BJ (cell line): ENCODE measurements at regions not wholly inside any gene's neighbourhood (a gene's known extent, or its start where the extent isn't known, plus 50 kb on each side); places are given as distances from the start of the nearest gene placed in this dataset.

ENCODE experiments used
- CTCF ChIA-PET: fragments of 350-600 bp; formaldehyde crosslinking; extraction: SDS; loops from one replicate; lab custom pipeline; 2021; ENCODE audit warnings: antibody characterized with exemption, inconsistent platforms; lab: Yijun Ruan, JAX
- POLR2A ChIA-PET: fragments of 300-600 bp; sonication (Branson Sonifier 250); formaldehyde crosslinking; extraction: SDS; loops from one replicate; lab custom pipeline; 2021; ENCODE audit warnings: antibody characterized with exemption; lab: Charles Lee
- DNase-seq: peaks from one replicate; pipeline ENCODE4 v3.0.0-alpha.2; 2011; ENCODE audit warnings: low read depth
- H3K27me3 ChIP-seq: 2 replicates; pipeline ENCODE4 v1.6.0; 2011; ENCODE audit warnings: low read length; ENCODE audit not compliant: control insufficient read depth, insufficient read depth
- H3K36me3 ChIP-seq: 2 replicates; pipeline ENCODE4 v1.5.1; 2011; ENCODE audit warnings: low read length; ENCODE audit not compliant: control insufficient read depth, insufficient read depth
- H3K4me3 ChIP-seq: 2 replicates; pipeline ENCODE4 v1.5.1; 2011; ENCODE audit warnings: low read depth, mild to moderate bottlenecking, control low read depth, low read length
- CTCF ChIP-seq: IDR thresholded peaks from 2 replicates; pipeline ENCODE4 v1.5.1; 2011; ENCODE audit warnings: low read depth, mild to moderate bottlenecking, control low read depth, inconsistent platforms, low read length, moderate library complexity; ENCODE audit not compliant: insufficient read depth

- H3K27me3 ChIP-seq = no peaks in the 10 kb centered on the region
- no peaks in the 10 kb centered on the region for H3K36me3 ChIP-seq
- no peak for DNase-seq
- POLR2A ChIA-PET = no interaction called here
- TF ChIP-seq CTCF = no peak
- H3K4me3 ChIP-seq = no peak overlapping the region
- CTCF ChIA-PET = no interaction called here
These were observed 96.4 kb downstream of the PYDC2 start for GRCh38 chr3:191557322-191557721.

GRCh38 chr3:191563722-191564121 is 102.8 kb downstream of the PYDC2 start:
- Histone ChIP-seq H3K27me3 (no peaks in the 10 kb centered on the region), H3K36me3 (no peaks in the 10 kb centered on the region), H3K4me3 (no peak overlapping the region)
- ChIA-PET CTCF (no interaction called here), POLR2A (interaction anchor here (0.6 kb wide), 1 partner anchor 243 kb away, joined by 3 read pairs; no protein-coding TSS in a partner anchor)
- no peak for DNase-seq
- TF ChIP-seq CTCF = no peak

DNA sequence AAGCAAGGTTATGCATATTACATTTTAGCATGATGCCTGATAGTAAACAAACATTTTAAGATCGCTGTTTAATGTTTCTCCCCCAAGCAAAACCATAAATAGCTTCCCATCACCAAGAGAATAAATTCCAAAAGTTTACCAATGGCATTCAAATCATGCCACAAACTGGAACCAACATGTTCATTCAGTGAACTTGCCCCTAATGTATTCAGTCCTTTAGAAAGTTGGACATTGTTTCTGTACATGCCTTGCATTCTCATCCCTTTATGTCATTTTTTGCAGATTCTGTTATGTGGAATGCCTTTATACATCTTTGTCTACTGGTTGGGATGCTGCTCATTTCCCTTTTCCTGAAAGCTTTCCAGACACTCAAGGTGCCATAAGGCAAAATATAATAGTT is 105.5 kb downstream of the PYDC2 start:
- no peak for DNase-seq
- POLR2A ChIA-PET = no interaction called here
- TF ChIP-seq CTCF = no peak

GRCh38 chr3:191568206-191568605 is 107.2 kb downstream of the PYDC2 start:
- Histone ChIP-seq H3K36me3 (no peaks in the 10 kb centered on the region), H3K27me3 (no peaks in the 10 kb centered on the region), H3K4me3 (no peak overlapping the region)
- no peak for TF ChIP-seq CTCF
- no peak for DNase-seq
- ChIA-PET POLR2A (no interaction called here), CTCF (no interaction called here)

More for the DNA sequence above, 105.5 kb downstream of the PYDC2 start:
- Histone ChIP-seq H3K4me3 (no peak overlapping the region), H3K27me3 (no peaks in the 10 kb centered on the region), H3K36me3 (no peaks in the 10 kb centered on the region)
- CTCF ChIA-PET = no interaction called here

- POLR2A ChIA-PET = no interaction called here
- Histone ChIP-seq H3K27me3 (no peaks in the 10 kb centered on the region), H3K4me3 (no peak overlapping the region), H3K36me3 (no peaks in the 10 kb centered on the region)
- CTCF ChIA-PET = no interaction called here
- no peak for TF ChIP-seq CTCF
- no peak for DNase-seq
These were observed 131.1 kb downstream of the PYDC2 start for GRCh38 chr3:191592105-191592504.
